ENCODE measurements at regions not wholly inside any gene's neighbourhood (a gene's known extent, or its start where the extent isn't known, plus 50 kb on each side); places are given as distances from the start of the nearest gene placed in this dataset.

- Histone ChIP-seq H3K4me3 (ENCODE audit: low read length, poor library complexity, severe bottlenecking) (no peak overlapping the region), H3K9me2 (replicated peaks; ENCODE audit: low read depth, low read length) (no peaks in the 10 kb centered on the region), H3K27me3 (ENCODE audit: insufficient read depth, low read length, poor library complexity, severe bottlenecking) (no peaks in the 10 kb centered on the region), H3K36me3 (ENCODE audit: insufficient read depth, low read length) (no peaks in the 10 kb centered on the region), H3K79me2 (ENCODE audit: insufficient read depth, low read length) (no peaks in the 10 kb centered on the region), H2AFZ (ENCODE audit: low read length) (no peak overlapping the region), H4K20me1 (ENCODE audit: insufficient read depth, low read length, poor library complexity, severe bottlenecking) (no peaks in the 10 kb centered on the region), H3K4me1 (ENCODE audit: insufficient read depth, low read length, poor library complexity, severe bottlenecking) (peaks cover 18% of the 10 kb centered on the region), H3K9me3 (ENCODE audit: insufficient read depth, low read depth, low read length) (no peaks in the 10 kb centered on the region), H3K9ac (ENCODE audit: low read depth, low read length, poor library complexity, severe bottlenecking) (no peak overlapping the region), H3K4me2 (ENCODE audit: low read depth, low read length, poor library complexity, severe bottlenecking) (no peak overlapping the region), H3F3A (ENCODE audit: low read depth) (no peaks in the 10 kb centered on the region)
- TF ChIP-seq EZH2phosphoT487 (IDR thresholded peaks at IDR 0.05; ENCODE audit: borderline replicate concordance), result no peak
- no peak for TF ChIP-seq CTCF (conservative IDR thresholded peaks at IDR 0.05; ENCODE audit: low read length)
Measured at GRCh38 chr2:9732824-9733223, 102.0 kb upstream of the YWHAQ start.

GRCh38 chr2:9734308-9734707 is 103.5 kb upstream of the YWHAQ start:
- no peaks in the 10 kb centered on the region for H3F3A ChIP-seq (ENCODE audit: low read depth)
- H3K4me2 ChIP-seq (ENCODE audit: low read depth, low read length, poor library complexity, severe bottlenecking), result no peak overlapping the region
- H3K36me3 ChIP-seq (ENCODE audit: insufficient read depth, low read length), result no peaks in the 10 kb centered on the region
- no peak overlapping the region for H3K4me3 ChIP-seq (ENCODE audit: low read length, poor library complexity, severe bottlenecking)
- TF ChIP-seq EZH2phosphoT487 (IDR thresholded peaks at IDR 0.05; ENCODE audit: borderline replicate concordance) (no peak), CTCF (conservative IDR thresholded peaks at IDR 0.05; ENCODE audit: low read length) (no peak)
- H3K79me2 ChIP-seq (ENCODE audit: insufficient read depth, low read length), result no peaks in the 10 kb centered on the region
- H3K9ac ChIP-seq (ENCODE audit: low read depth, low read length, poor library complexity, severe bottlenecking), result no peak overlapping the region
- no peaks in the 10 kb centered on the region for H3K9me2 ChIP-seq (replicated peaks; ENCODE audit: low read depth, low read length)
- no peak overlapping the region for H2AFZ ChIP-seq (ENCODE audit: low read length)
- H3K9me3 ChIP-seq (ENCODE audit: insufficient read depth, low read depth, low read length), result no peaks in the 10 kb centered on the region
- H4K20me1 ChIP-seq (ENCODE audit: insufficient read depth, low read length, poor library complexity, severe bottlenecking), result no peaks in the 10 kb centered on the region
- H3K4me1 ChIP-seq (ENCODE audit: insufficient read depth, low read length, poor library complexity, severe bottlenecking), result peaks cover 18% of the 10 kb centered on the region
- no peaks in the 10 kb centered on the region for H3K27me3 ChIP-seq (ENCODE audit: insufficient read depth, low read length, poor library complexity, severe bottlenecking)

GRCh38 chr2:9735335-9735734 is 104.5 kb upstream of the YWHAQ start:
- Histone ChIP-seq H3K9ac (ENCODE audit: low read depth, low read length, poor library complexity, severe bottlenecking) (no peak overlapping the region), H3K79me2 (ENCODE audit: insufficient read depth, low read length) (no peaks in the 10 kb centered on the region), H3K36me3 (ENCODE audit: insufficient read depth, low read length) (no peaks in the 10 kb centered on the region), H4K20me1 (ENCODE audit: insufficient read depth, low read length, poor library complexity, severe bottlenecking) (no peaks in the 10 kb centered on the region), H3K4me2 (ENCODE audit: low read depth, low read length, poor library complexity, severe bottlenecking) (peak overlapping the region; percentile 33), H3K4me3 (ENCODE audit: low read length, poor library complexity, severe bottlenecking) (no peak overlapping the region), H3K27me3 (ENCODE audit: insufficient read depth, low read length, poor library complexity, severe bottlenecking) (no peaks in the 10 kb centered on the region), H3K9me2 (replicated peaks; ENCODE audit: low read depth, low read length) (no peaks in the 10 kb centered on the region), H3K9me3 (ENCODE audit: insufficient read depth, low read depth, low read length) (no peaks in the 10 kb centered on the region), H3K4me1 (ENCODE audit: insufficient read depth, low read length, poor library complexity, severe bottlenecking) (peaks cover 18% of the 10 kb centered on the region), H3F3A (ENCODE audit: low read depth) (no peaks in the 10 kb centered on the region), H2AFZ (ENCODE audit: low read length) (no peak overlapping the region)
- no peak for TF ChIP-seq EZH2phosphoT487 (IDR thresholded peaks at IDR 0.05; ENCODE audit: borderline replicate concordance)
- no peak for TF ChIP-seq CTCF (conservative IDR thresholded peaks at IDR 0.05; ENCODE audit: low read length)
